ENCODE measurements at regions not wholly inside any gene's neighbourhood (a gene's known extent, or its start where the extent isn't known, plus 50 kb on each side); places are given as distances from the start of the nearest gene placed in this dataset.

DNA sequence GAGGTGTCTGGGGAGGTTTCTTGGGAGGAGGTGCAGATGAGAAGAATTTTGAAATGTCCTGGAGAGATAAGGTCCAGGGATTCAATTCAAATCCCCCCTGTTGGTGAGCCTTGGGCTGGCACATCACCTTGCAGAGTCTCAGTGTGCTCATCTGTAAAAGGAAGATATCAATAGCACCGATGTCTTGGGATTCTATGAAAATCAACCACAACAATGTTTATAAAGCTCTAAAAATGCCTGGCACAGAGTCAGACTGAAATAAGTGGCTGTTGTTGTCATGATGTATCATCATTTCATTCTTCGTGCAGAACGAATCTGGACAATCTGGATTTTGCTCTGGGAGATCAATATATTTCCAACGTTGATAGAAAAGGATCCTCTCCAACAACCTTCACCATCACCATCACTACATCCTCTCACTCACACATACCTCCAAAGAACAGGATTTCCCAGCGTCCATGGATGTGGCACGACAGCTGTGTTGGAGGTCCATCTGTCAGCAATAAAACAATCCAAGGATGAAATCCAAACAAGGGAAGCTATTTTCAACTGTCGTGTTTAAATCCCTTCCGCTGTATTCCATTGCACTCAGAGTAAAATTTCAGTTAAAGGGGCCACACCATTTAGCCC lies 393.7 kb upstream of the DYNLRB2 start:
- no peak overlapping the region for H2BK15ac ChIP-seq (ENCODE audit: low read depth, poor library complexity, severe bottlenecking)
- no peak overlapping the region for H3K4ac ChIP-seq (ENCODE audit: low read depth in 1 of 2, low read length in 2 of 2)
- H3K27me3 ChIP-seq (ENCODE audit: control insufficient read depth in 1 of 2, insufficient read depth in 1 of 2, low read length in 2 of 2): peaks cover 0 to 6% of the 10 kb centered on the region in 2 experiments
- H3K36me3 ChIP-seq (ENCODE audit: control insufficient read depth in 1 of 2, insufficient read depth in 2 of 2, low read depth in 1 of 2, low read length in 2 of 2): no peaks in the 10 kb centered on the region
- H3K4me2 ChIP-seq (ENCODE audit: low read length, poor library complexity, severe bottlenecking): no peak overlapping the region
- no peak overlapping the region for H2AFZ ChIP-seq (ENCODE audit: low read depth, low read length)
- no peak for DNase-seq
- H3K14ac ChIP-seq (ENCODE audit: low read length in 2 of 2): no peak overlapping the region
- H2BK5ac ChIP-seq (ENCODE audit: low read depth, low read length, poor library complexity, severe bottlenecking): no peak overlapping the region
- peak overlapping the region in 1 of 2 experiments; percentile 66 for H3K4me3 ChIP-seq (ENCODE audit: insufficient read depth in 1 of 2, low read depth in 1 of 2, low read length in 2 of 2)
- no peak overlapping the region for H4K91ac ChIP-seq (ENCODE audit: low read length)
- peak overlapping the region; percentile 3 for H3K9ac ChIP-seq (ENCODE audit: low read length)
- WGBS: 77% methylated on average over 7 of the region's 8 CpGs
- no peak overlapping the region for H2BK12ac ChIP-seq (ENCODE audit: low read length in 2 of 2)
- no peak overlapping the region for H3K23ac ChIP-seq (ENCODE audit: low read length in 2 of 2)
- no peaks in the 10 kb centered on the region for H3K79me1 ChIP-seq (replicated peaks; ENCODE audit: low read length, poor library complexity, severe bottlenecking)
- no peak overlapping the region for H2BK120ac ChIP-seq (ENCODE audit: low read depth, low read length)
- H3K9me3 ChIP-seq (ENCODE audit: control insufficient read depth, low read length): no peaks in the 10 kb centered on the region
- no peak overlapping the region for H3K27ac ChIP-seq (ENCODE audit: low read length, poor library complexity, severe bottlenecking)
- no peaks in the 10 kb centered on the region for H3K4me1 ChIP-seq (ENCODE audit: control insufficient read depth, insufficient read depth, low read depth, low read length)
- no peak overlapping the region for H4K8ac ChIP-seq (ENCODE audit: low read length)
- no peak overlapping the region for H3K18ac ChIP-seq (ENCODE audit: low read depth in 1 of 2, low read length in 2 of 2)
- no peak overlapping the region for H2AK5ac ChIP-seq (ENCODE audit: low read length, severe bottlenecking)

DNA sequence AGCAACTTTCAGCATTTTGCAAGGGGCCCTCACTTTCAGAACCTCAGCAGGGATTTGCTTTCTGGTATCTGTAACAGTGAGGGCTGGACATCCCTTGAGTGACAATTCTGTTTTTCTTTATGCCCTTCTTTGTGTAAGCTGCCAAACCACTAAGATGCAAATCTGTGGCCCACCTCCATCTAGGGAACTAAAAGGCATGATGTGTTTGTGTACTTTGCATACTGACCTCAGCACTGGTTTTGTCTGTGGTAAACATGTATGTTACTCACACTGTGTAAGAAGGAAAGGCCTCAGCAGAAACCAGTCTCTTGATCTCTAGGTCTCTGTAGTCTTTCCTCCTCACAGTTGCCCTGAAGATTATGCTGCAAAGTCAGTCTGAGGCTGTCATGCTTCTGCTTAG lies 396.6 kb upstream of the DYNLRB2 start:
- Histone ChIP-seq H3K4ac (ENCODE audit: low read depth in 1 of 2, low read length in 2 of 2) (no peak overlapping the region), H3K79me1 (replicated peaks; ENCODE audit: low read length, poor library complexity, severe bottlenecking) (no peaks in the 10 kb centered on the region), H3K27me3 (ENCODE audit: control insufficient read depth in 1 of 2, insufficient read depth in 1 of 2, low read length in 2 of 2) (peaks cover 0 to 6% of the 10 kb centered on the region in 2 experiments), H3K9me3 (ENCODE audit: control insufficient read depth, low read length) (no peaks in the 10 kb centered on the region), H3K36me3 (ENCODE audit: control insufficient read depth in 1 of 2, insufficient read depth in 2 of 2, low read depth in 1 of 2, low read length in 2 of 2) (no peaks in the 10 kb centered on the region), H3K4me2 (ENCODE audit: low read length, poor library complexity, severe bottlenecking) (no peak overlapping the region), H4K8ac (ENCODE audit: low read length) (no peak overlapping the region), H3K14ac (ENCODE audit: low read length in 2 of 2) (no peak overlapping the region), H3K18ac (ENCODE audit: low read depth in 1 of 2, low read length in 2 of 2) (no peak overlapping the region), H2BK15ac (ENCODE audit: low read depth, poor library complexity, severe bottlenecking) (no peak overlapping the region), H3K4me3 (ENCODE audit: insufficient read depth in 1 of 2, low read depth in 1 of 2, low read length in 2 of 2) (no peak overlapping the region), H2BK12ac (ENCODE audit: low read length in 2 of 2) (no peak overlapping the region), H2BK5ac (ENCODE audit: low read depth, low read length, poor library complexity, severe bottlenecking) (no peak overlapping the region), H2AFZ (ENCODE audit: low read depth, low read length) (no peak overlapping the region), H2BK120ac (ENCODE audit: low read depth, low read length) (no peak overlapping the region), H3K23ac (ENCODE audit: low read length in 2 of 2) (no peak overlapping the region), H3K9ac (ENCODE audit: low read length) (no peak overlapping the region), H3K27ac (ENCODE audit: low read length, poor library complexity, severe bottlenecking) (no peak overlapping the region), H2AK5ac (ENCODE audit: low read length, severe bottlenecking) (no peak overlapping the region), H3K4me1 (ENCODE audit: control insufficient read depth, insufficient read depth, low read depth, low read length) (no peaks in the 10 kb centered on the region), H4K91ac (ENCODE audit: low read length) (no peak overlapping the region)
- DNase-seq: peak; percentile 11

DNA sequence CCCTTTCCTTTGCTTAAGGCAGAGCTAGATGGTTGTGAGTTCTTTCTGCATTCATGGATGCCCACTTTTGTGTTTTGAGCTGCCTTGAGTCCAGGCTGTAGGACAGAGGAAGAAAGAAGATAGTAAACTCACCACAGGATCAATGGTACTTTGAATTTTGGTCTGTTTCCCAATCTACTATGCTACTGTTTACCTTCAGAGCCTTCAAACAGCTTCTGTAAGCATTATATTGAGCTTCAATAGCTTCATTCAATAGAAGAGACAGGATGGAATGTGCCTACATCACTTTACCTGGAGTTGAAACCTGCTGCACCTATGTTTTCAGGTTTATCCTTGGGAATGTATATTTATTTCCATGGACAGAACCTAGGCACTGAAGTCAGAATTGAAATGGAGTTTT lies 397.9 kb upstream of the DYNLRB2 start:
- no peak overlapping the region for H3K9ac ChIP-seq (ENCODE audit: low read length)
- H3K23ac ChIP-seq (ENCODE audit: low read length in 2 of 2): no peak overlapping the region
- H3K27me3 ChIP-seq (ENCODE audit: control insufficient read depth in 1 of 2, insufficient read depth in 1 of 2, low read length in 2 of 2): peaks cover 0 to 3% of the 10 kb centered on the region in 2 experiments
- H4K91ac ChIP-seq (ENCODE audit: low read length): no peak overlapping the region
- no peak overlapping the region for H3K4ac ChIP-seq (ENCODE audit: low read depth in 1 of 2, low read length in 2 of 2)
- H2AK5ac ChIP-seq (ENCODE audit: low read length, severe bottlenecking): no peak overlapping the region
- H2AFZ ChIP-seq (ENCODE audit: low read depth, low read length): no peak overlapping the region
- no peaks in the 10 kb centered on the region for H3K79me1 ChIP-seq (replicated peaks; ENCODE audit: low read length, poor library complexity, severe bottlenecking)
- no peak overlapping the region for H2BK15ac ChIP-seq (ENCODE audit: low read depth, poor library complexity, severe bottlenecking)
- no peak for DNase-seq
- H2BK5ac ChIP-seq (ENCODE audit: low read depth, low read length, poor library complexity, severe bottlenecking): no peak overlapping the region
- H3K27ac ChIP-seq (ENCODE audit: low read length, poor library complexity, severe bottlenecking): no peak overlapping the region
- H4K8ac ChIP-seq (ENCODE audit: low read length): no peak overlapping the region
- no peak overlapping the region for H2BK12ac ChIP-seq (ENCODE audit: low read length in 2 of 2)
- no peaks in the 10 kb centered on the region for H3K36me3 ChIP-seq (ENCODE audit: control insufficient read depth in 1 of 2, insufficient read depth in 2 of 2, low read depth in 1 of 2, low read length in 2 of 2)
- no peaks in the 10 kb centered on the region for H3K4me1 ChIP-seq (ENCODE audit: control insufficient read depth, insufficient read depth, low read depth, low read length)
- no peak overlapping the region for H2BK120ac ChIP-seq (ENCODE audit: low read depth, low read length)
- no peak overlapping the region for H3K4me2 ChIP-seq (ENCODE audit: low read length, poor library complexity, severe bottlenecking)
- no peak overlapping the region for H3K14ac ChIP-seq (ENCODE audit: low read length in 2 of 2)
- no peak overlapping the region for H3K18ac ChIP-seq (ENCODE audit: low read depth in 1 of 2, low read length in 2 of 2)
- H3K4me3 ChIP-seq (ENCODE audit: insufficient read depth in 1 of 2, low read depth in 1 of 2, low read length in 2 of 2): no peak overlapping the region
- H3K9me3 ChIP-seq (ENCODE audit: control insufficient read depth, low read length): no peaks in the 10 kb centered on the region

DNA sequence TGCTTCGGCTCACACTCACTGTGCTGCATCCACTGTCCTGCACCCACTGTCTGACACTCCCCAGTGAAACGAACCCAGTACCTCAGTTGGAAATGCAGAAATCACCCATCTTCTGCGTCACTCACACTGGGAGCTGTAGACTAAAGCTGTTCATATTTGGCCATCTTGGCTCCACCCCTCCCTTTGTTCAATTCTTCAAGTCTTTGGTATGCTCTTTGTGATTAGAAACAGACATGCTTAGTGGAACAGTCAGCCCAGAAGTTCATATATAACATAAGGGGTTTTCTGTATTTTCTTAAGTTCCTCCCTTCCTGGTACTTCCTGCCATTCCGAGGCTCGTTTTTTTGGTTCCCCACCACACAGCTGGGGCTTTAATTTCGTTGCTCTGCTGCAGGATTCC lies 398.5 kb upstream of the DYNLRB2 start:
- 73% methylated on average over 6 of the region's 6 CpGs for WGBS
- no peak overlapping the region for H4K91ac ChIP-seq (ENCODE audit: low read length)

More for the DNA sequence above, 398.5 kb upstream of the DYNLRB2 start:
- peaks cover 0 to 3% of the 10 kb centered on the region in 2 experiments for H3K27me3 ChIP-seq (ENCODE audit: control insufficient read depth in 1 of 2, insufficient read depth in 1 of 2, low read length in 2 of 2)
- no peak overlapping the region for H2AFZ ChIP-seq (ENCODE audit: low read depth, low read length)
- H2BK12ac ChIP-seq (ENCODE audit: low read length in 2 of 2): no peak overlapping the region
- no peak overlapping the region for H2BK5ac ChIP-seq (ENCODE audit: low read depth, low read length, poor library complexity, severe bottlenecking)
- no peak overlapping the region for H2BK120ac ChIP-seq (ENCODE audit: low read depth, low read length)
- H4K8ac ChIP-seq (ENCODE audit: low read length): no peak overlapping the region
- H3K4me3 ChIP-seq (ENCODE audit: insufficient read depth in 1 of 2, low read depth in 1 of 2, low read length in 2 of 2): no peak overlapping the region
- H3K79me1 ChIP-seq (replicated peaks; ENCODE audit: low read length, poor library complexity, severe bottlenecking): no peaks in the 10 kb centered on the region
- H3K18ac ChIP-seq (ENCODE audit: low read depth in 1 of 2, low read length in 2 of 2): no peak overlapping the region
- no peak overlapping the region for H3K27ac ChIP-seq (ENCODE audit: low read length, poor library complexity, severe bottlenecking)
- H3K9me3 ChIP-seq (ENCODE audit: control insufficient read depth, low read length): no peaks in the 10 kb centered on the region
- H3K36me3 ChIP-seq (ENCODE audit: control insufficient read depth in 1 of 2, insufficient read depth in 2 of 2, low read depth in 1 of 2, low read length in 2 of 2): no peaks in the 10 kb centered on the region
- no peak overlapping the region for H3K4ac ChIP-seq (ENCODE audit: low read depth in 1 of 2, low read length in 2 of 2)
- no peak overlapping the region for H3K14ac ChIP-seq (ENCODE audit: low read length in 2 of 2)
- no peak overlapping the region for H3K9ac ChIP-seq (ENCODE audit: low read length)
- no peak overlapping the region for H2AK5ac ChIP-seq (ENCODE audit: low read length, severe bottlenecking)
- no peak overlapping the region for H2BK15ac ChIP-seq (ENCODE audit: low read depth, poor library complexity, severe bottlenecking)
- no peaks in the 10 kb centered on the region for H3K4me1 ChIP-seq (ENCODE audit: control insufficient read depth, insufficient read depth, low read depth, low read length)
- H3K4me2 ChIP-seq (ENCODE audit: low read length, poor library complexity, severe bottlenecking): no peak overlapping the region
- no peak for DNase-seq
- H3K23ac ChIP-seq (ENCODE audit: low read length in 2 of 2): no peak overlapping the region
